Uterus (tissue), 2 donors: ENCODE measurements at regions not wholly inside any gene's neighbourhood (a gene's known extent, or its start where the extent isn't known, plus 50 kb on each side); places are given as distances from the start of the nearest gene placed in this dataset.

Source experiments
- CTCF ChIP-seq, 4 experiments: fragments of 200-600 bp in 2 of 4; fragments of 450-650 bp in 2 of 4; sonication (generic) in 2 of 4; IDR thresholded peaks; one replicate each; pipeline ENCODE4 v1.5.1; 2016 to 2019; ENCODE audit warnings: antibody characterized with exemption in 4 of 4, mild to moderate bottlenecking in 2 of 4, moderate library complexity in 1 of 4
- POLR2A ChIP-seq, 2 donors: fragments of 450-650 bp; IDR thresholded peaks; one replicate each; pipeline ENCODE4 v1.6.1; 2016; ENCODE audit warnings: antibody characterized with exemption in 2 of 2, mild to moderate bottlenecking in 1 of 2, moderate library complexity in 1 of 2

- TF ChIP-seq CTCF (IDR thresholded peaks at IDR 0.05), result no peak
- TF ChIP-seq POLR2A (IDR thresholded peaks at IDR 0.05), result no peak
Observed at GRCh38 chr12:23127701-23128100, 502.7 kb downstream of the ETNK1 start.
